HG03354 (cell line): ENCODE measurements at regions not wholly inside any gene's neighbourhood (a gene's known extent, or its start where the extent isn't known, plus 50 kb on each side); places are given as distances from the start of the nearest gene placed in this dataset.

ENCODE experiments used
- ATAC-seq: cut with Tn5 transposase; IDR thresholded peaks from one replicate; pipeline ENCODE4 v1.9.1; 2021; ENCODE audit warnings: mild to moderate bottlenecking; ENCODE audit not compliant: unreplicated experiment, poor library complexity, severe bottlenecking

DNA sequence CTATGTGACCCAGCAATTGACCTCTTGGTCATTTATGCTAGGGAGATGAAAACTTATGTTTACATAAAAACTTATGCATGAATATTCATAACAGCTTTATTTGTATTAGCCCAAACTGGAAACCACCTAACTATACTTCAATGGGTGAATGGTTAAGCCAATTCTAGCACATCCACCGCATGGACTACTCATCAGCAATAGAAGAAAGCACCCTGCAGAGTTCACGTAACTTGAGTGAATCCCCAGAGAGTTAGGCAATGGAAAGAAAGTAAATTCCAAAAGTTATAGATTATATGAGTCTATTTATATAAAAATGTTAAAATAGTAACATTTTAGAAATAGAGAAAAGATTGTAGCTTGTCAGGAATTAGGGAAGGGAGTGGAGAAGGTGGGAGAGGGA lies 60.2 kb upstream of the NRG3 start:
- ATAC-seq, result no peak

DNA sequence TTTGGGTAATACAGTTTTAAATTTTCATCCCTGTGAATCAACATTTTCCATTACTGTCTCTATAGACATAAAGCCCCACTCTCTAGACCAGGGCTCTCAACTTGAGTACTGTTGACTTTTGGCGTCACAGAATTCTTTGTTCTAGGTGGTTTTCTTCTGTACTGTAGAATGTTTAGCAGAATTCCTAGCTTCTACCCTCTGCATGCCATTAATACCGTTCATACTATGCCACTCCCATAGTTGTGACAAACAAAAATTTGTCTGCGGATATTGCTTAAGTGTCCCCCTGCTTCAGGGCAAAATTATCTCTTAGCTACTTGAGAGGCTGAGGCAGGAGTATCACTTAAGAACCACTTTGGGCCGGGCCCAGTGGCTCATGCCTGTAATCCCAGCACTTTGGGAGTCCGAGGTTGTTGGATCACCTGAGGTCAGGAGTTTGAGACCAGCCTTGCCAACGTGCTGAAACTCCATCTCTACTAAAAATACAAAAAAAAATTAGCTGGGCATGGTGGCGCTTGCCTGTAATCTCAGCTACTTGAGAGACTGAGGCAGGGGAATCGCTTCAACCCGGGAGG lies 57.3 kb upstream of the NRG3 start:
- no peak for ATAC-seq

DNA sequence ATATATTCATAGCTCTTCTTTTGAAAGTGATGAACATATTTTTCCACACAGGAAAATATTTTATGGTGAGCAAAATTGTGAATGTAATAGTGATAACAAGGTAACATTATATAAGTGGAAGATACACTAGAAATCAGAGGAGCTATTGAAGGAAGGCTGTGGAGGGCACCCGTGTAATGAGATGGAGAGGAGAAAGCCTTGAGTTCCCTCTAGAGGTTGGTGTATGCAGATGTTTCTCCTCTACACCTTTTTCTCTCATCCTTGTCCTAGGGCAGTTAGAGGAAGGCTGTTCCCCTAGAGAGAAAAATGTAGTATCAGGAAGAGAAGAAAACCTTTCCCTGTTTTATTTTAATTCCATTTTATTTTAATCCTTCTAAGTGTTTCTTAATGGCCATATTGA lies 54.6 kb upstream of the NRG3 start:
- no peak for ATAC-seq
